GM18861 (cell line): ENCODE measurements at regions not wholly inside any gene's neighbourhood (a gene's known extent, or its start where the extent isn't known, plus 50 kb on each side); places are given as distances from the start of the nearest gene placed in this dataset.
"Not testable (repeated sequence)": the region's sequence is repeated elsewhere in the genome, so short reads cannot be mapped to it uniquely, and the experiment has no call there.

Experiments
- ATAC-seq: cut with Tn5 transposase; IDR thresholded peaks from one replicate; pipeline ENCODE4 v1.9.1; 2021; ENCODE audit not compliant: unreplicated experiment

DNA sequence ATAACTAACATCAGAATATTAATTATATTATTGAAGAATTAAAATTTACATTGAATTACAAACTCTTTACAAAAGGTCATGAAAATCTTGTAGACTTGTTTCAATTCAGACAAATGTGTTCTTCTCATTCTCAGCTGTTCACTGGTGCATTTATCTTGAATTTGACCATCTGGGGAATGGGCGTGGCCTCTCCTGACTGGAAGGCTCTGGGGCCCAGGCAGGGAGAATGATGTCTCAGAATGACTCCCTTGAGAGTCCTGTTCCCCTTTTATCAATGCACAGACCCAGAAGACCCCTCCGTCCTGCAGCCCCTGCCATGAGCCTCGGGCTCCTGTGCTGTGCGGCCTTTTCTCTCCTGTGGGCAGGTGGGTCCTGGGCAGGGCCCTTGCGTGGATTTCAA lies 242.2 kb upstream of the PRSS1 start:
- not testable (repeated sequence) for ATAC-seq

DNA sequence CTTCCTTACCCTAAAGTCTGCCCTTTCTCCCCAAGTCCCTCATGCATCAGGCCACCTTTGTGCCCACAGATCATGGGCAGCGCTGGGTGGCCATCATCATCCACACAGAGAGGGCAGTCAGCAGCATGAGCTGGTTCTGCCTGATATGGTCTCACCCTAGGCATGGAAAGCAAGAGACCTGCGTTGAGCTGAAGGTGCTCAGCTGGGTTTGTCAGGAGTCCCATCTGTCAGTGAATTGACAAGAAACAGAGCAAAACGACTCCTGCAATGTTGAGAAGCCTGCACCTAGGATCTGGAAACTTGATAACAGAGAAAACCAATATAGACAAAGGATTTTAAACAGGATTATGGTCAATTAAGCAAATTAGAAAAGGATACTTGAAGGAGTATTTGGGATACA lies 242.7 kb upstream of the PRSS1 start:
- ATAC-seq, result no peak

DNA sequence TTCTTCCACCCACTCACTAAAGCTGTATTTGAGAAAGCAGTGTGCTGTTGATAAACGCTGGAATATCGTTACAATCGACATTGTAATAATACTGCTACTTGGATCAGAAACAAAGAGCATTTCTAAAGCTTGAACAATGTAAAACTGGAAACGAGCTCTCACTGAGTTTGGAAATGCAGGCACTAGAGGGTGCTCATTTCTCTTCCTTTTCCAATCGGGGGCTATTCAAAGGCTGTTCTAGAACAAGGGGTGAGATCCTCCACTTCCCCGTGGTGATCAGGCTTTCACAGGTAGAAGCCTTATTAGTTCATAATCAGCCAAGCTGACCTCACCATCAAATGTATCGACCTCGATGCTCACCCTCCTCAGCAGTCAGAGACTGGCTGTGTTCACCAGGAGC lies 245.3 kb upstream of the PRSS1 start:
- ATAC-seq, result not testable (repeated sequence)

DNA sequence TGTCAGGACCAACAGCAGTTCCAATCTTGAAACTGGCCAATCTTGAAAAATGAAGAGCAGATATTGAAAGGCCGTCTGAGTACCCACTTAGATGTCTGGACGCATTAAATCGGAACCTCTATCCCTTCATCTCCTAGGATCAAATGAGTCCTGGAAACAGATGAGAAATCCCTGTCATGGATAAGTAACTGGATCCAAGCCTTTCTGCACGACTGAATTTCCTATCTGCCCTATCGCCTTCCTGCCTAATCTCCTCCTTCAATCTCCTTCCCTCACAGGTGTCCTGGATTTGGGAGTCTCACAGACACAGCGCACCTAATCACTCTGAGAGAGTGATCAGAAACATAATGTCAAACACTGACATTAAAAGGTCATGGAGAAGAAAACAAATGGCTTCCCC lies 245.2 kb upstream of the PRSS58 start:
- ATAC-seq, result no peak

DNA sequence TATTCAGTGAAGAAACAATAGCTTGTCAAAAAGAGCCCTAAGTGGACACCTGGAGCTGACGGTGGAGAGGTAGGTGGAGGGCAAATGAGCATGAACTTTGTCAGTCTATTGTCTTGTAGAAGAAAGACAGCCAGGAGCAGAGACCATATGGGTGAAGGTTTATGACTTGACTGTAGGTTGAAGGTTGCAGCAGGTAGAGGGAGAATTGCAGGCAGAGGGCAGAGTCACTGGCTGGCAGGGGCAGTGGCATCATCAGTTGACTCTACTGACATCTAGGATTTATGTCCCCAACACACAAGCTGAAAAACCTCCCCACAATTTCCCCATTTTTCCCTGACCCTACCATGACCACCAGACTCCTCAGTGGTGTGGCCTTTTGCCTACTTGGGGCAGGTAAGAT lies 243.6 kb upstream of the PRSS58 start:
- ATAC-seq, result no peak

DNA sequence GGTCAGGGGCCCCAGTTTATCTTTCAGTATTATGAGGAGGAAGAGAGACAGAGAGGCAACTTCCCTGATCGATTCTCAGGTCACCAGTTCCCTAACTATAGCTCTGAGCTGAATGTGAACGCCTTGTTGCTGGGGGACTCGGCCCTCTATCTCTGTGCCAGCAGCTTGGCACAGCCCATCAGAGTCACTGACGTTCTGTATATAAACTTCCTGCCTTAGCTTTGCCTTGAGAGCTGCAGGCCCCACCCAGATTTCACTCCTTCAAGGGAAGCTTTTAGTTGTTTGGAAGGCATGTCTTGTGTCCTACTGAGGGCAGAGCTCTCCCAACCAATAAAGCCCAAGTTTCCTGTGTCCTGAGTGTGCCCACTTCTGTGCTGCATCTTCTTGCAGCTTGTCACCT lies 242.5 kb upstream of the PRSS58 start:
- ATAC-seq, result no peak

DNA sequence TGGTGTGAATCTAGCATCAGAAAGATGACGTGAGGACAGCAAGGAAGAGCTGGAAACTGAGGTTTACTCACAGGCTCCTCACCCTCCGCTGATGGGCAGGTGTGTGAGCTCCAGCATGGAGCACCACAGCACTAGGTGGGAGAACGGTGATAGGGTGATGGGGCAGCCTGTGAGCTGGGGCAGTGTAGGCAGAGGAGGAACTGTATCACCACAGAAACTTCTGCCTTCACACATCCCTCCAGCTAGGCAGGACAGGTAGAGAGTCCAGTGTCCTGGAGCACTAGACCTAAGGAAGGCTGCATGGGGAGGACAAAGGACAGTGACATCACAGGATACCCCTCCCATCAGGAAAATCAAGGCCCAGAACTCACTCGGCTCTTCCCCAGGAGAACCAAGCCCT lies 241.8 kb upstream of the PRSS58 start:
- no peak for ATAC-seq

DNA sequence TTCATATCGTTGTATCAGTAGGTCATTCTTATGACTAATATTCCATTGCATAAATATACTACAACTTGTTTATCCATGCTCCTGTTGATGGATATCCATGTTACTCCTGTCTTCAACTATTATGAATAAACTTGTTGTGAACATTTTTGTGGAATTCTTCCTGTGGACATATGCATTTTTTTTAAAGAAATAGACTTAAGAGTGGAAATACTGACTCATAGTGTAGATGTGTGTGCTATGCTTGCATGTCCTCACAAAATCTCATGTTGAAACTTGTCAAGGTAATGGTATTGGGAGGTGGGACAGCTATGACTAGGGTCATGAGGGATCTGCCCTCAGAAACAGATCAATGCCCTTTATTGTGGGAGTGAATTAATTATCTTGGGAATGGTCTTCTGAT lies 240.5 kb upstream of the PRSS58 start:
- no peak for ATAC-seq

DNA sequence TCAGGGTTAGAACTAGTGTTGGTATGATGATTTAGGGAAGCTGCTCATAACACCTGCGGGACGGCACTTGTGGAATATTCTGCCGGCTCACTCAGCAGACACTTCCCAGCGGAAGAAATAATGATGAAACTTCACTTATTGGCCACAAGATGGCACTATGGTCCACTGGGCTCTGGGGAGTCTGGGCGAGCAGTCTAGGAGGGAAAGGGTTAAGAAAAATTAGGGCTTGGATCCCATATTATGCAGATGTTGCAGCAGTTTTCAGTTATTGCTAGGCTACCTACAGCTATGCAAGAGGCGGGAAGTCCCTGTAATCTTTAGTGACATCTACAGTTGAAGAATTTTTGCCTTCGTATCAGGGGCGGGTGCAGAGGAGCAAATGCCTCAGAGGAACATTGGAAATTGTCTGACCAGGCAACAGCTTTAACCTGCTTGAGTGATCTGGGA lies 238.7 kb upstream of the PRSS58 start:
- peak; percentile 52 for ATAC-seq

DNA sequence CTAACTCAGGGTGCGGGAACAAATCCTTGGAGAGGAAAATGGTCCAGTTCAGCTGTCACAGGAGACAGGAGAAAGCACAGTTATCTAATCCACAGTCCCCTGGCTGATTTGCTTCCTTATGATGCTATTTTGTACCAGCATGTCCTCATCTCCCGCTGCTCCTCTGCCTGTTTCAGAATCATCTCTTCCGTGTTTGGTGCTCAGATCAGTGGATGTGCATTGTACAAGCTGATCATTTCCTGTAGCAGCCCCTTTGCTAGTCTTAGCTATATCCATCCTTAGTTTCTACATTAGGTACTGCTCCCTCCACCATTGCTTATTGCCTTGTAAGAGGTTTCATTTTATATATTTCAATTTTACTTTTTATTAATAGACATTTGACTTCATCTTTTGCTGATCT lies 238.0 kb upstream of the PRSS58 start:
- ATAC-seq, result not testable (repeated sequence)

DNA sequence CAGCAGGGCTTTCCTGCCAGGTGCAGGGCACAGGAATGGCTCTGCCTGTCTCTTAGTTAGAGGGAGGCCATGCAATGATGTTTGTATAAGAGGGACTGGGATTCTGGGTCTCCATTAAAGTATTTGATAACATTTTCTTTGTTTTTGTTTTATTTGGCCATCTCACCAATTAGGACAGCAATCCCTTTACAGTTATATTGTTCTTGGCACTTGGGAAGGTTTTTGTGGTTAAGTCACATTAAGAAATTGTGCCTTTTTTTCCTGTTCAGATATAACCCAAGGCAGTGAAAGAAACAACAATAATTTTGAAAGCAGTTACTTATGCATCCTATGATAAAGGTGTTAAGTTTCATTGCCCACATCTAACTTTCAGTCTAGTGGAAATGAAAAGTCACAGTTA lies 237.4 kb upstream of the PRSS58 start:
- ATAC-seq, result not testable (repeated sequence)

DNA sequence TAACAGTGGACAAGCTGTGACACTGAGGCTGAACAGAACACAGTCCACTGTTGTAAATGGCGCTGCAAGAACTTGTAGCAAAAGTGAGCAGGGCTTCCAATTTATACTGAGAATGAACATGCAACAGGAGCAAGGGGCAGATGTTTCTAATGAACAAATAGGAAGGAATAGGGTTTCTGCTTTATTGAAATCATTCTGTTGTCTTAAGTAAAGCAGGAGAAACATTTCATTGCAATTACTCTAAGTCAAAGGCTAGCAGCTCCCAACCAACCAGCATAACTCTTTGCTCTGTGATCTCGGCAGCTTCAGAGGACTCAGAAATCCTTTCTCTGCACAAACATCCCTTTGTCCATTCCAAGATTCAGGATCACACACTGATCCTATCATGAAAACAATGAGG lies 236.2 kb upstream of the PRSS58 start:
- ATAC-seq, result no peak

DNA sequence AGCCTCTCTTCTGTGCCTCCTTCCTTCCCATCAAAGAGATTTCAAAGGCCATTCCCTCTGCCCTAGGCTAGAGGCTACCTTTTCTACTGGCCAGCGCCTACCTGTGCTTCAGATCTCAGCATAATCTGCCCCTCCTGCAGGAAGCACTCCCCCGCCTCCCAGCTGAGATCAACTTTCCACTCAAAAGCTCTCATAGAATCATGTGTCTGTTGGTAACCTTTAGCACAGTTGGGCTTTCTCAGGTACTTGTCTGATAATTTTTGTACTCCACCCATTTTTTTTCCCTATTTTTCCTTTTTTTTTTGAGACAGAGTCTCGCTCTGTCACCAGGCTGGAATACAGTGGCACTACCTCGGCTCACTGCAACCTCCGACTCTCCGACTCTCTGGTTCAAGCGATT lies 231.0 kb upstream of the PRSS58 start:
- no peak for ATAC-seq

DNA sequence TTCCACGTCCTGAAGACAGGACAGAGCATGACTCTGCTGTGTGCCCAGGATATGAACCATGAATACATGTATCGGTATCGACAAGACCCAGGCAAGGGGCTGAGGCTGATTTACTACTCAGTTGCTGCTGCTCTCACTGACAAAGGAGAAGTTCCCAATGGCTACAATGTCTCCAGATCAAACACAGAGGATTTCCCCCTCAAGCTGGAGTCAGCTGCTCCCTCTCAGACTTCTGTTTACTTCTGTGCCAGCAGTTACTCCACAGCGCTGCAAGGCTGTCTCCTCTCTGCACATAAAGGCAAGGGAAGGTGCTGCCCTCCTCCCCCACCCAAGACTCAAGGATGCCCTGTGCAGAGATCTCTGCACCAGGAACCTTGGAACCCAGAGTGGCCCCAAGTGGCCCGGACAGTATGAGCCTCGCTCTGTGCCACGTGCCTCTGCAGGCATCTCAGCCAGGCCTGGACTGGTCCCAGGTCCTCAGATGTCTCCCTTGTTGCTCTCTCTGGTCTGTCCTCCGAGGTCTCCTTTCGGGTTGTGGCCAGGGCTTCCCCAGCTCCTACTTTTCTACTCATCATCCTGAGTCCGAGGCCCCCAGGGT lies 230.3 kb upstream of the PRSS58 start:
- ATAC-seq, result no peak

DNA sequence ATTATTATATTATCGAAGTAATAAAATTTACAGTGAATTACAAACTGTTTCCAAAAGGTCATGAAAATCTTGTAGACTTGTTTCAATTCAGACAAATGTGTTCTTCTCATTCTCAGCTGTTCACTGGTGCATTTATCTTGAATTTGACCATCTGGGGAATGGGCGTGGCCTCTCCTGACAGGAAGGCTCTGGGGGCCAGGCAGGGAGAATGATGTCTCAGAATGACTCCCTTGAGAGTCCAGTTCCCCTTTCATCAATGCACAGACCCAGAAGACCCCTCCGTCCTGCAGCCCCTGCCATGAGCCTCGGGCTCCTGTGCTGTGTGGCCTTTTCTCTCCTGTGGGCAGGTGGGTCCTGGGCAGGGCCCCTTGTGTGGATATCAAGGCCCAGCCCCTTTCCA lies 229.7 kb upstream of the PRSS58 start:
- not testable (repeated sequence) for ATAC-seq

DNA sequence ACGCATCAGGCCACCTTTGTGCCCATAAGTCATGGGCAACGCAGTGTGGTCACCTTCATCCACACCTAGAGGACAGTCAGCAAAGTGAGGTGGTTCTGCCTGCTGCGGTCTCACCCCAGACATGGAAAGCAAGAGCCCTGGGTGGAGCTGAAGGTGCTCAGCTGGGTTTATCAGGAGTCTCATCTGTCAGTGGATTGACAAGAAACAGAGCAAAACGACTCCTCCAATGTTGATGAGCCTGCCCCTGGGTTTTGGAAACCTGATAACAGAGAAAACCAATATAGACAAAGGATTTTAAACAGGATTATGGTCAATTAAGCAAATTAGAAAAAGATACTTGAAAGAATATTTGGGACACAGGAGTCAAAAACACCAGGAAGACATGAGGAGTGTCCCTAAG lies 229.3 kb upstream of the PRSS58 start:
- ATAC-seq, result no peak

DNA sequence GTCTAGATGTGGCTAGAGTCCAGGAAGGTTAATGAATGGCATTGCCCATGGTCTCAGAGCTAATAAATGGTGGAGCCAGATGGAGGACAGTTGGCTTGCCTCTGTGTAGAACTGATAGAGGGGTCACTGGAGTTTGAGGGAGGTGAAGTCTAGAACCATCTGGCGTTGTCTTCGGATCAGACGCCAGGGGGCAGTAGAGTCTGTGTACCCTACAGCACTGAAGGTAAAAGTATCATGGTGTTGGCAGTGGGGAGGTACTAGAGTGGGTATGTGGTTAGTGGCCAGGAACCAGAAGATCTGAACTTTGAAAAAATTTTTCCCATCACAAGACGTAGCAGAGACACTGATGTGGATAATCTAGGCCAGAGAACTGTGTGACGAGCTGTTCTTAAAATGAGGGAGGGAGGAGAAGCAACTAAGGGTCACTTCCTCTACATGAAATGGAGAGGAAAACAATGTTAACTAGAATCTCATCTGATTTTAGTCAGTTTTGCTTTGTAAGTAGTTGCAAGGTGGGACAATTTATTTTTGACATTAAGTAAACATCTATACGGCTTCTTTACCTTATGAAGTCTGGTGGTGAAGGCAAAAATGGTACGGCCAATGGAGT lies 227.9 kb upstream of the PRSS58 start:
- no peak for ATAC-seq

DNA sequence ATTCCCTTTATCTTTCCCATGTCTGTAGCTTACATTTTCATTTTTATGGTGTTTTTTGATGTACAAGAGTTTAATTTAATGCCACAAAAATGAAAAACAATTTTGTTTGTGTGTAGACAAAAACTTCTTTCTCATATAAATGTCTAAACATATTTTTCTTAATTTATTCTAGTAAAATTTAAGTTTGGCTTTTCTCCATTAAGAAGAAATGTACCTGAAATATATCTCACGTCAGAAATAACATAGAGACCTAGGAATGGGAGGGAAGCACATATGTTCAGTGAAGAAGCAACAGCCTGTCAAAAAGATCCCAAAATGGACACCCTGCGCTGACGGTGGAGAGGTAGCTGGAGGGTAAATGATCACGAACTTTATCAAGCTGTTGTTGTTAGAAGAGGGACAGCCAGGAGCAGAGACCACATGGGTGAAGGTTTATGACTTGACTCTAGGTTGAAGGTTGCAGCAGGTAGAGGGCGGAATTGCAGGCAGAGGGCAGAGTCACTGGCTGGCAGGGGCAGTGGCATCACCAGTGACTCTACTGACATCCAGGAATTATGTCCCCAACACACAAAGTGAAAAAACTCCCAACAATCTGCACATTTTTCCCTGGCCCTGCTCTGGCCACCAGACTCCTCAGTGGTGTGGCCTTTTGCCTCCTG lies 225.9 kb upstream of the PRSS58 start:
- no peak for ATAC-seq

DNA sequence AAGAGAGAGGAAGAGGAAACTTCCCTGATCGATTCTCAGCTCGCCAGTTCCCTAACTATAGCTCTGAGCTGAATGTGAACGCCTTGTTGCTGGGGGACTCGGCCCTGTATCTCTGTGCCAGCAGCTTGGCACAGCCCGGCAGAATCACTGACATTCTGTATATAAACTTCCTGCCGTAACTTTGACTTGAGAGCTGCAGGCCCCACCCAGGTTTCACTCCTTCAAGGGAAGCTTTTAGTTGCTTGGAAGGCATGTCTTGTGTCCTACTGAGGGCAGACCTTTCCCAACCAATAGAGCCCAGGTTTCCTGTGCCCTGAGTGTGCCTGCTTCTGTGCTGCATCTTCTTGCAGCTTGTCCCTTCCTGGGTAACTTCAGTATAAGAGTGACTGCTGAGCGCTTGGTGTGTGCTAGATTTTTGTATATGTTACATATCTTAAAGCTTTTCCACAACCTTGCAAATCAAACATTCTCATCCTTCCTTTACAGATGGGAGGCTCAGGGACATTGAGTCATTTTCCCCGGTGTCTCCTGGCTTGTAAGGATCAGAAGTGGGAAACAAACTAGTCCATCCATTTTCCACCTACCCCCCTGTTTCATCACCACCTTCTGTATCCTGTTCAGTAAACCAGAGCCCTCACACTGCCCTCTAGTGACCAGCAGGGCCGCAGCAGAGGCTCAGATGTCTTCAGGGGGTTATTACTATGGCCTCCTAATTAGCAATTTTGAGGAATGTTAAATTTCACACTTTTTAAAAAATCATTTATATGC lies 225.2 kb upstream of the PRSS58 start:
- ATAC-seq, result peak; percentile 49

DNA sequence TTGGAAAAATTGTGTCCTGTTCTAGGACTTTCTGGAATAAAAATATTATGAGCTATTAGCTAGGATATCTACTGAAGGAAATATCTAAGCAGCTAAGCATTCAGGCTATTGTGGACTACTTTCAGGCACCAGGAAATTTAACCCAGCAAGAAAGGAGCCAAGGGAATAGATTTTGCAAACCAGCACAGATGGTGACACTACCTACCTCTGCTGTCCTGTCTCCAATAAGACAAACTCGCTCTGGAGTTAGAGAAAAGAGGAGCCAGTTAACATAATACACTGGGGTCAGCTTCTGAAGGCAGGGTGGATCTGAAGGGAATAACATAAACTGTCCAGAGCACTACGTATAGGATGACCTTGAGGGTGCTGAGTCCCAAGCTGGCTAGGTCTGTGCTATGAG lies 223.7 kb upstream of the PRSS58 start:
- ATAC-seq, result no peak

DNA sequence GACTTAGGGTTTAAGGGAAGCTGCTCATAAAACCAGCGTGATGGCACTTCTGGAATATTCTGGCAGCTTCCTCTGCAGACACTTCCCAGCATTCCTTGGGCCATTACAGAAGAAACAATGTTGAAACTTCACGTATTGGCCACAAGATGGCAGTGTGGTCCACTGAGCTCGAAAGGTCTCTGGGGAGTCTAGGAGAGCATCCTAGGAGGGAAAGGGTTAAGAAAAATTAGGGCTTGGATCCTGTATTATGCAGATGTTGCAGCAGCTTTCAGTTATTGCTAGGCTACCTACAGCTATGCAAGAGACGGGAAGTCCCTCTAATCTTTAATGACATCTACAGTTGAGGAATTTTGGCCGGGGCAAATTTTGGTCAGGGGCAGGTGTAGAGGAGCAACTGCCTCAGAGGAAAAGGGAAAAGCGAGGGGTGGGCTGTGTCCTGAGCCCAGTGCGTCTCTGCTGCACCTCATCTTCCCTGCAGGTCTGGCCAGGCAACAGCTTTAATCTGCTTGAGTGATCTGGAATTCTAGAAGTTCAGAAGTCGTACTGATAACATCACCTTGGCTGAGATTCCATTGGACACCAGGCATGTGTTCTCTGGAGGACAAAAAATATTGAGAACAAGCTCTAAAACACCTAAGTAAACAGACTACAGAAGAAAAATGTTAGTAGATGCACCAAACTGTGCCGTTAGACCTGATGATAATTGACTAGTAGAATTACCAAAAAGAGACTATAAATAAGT lies 220.8 kb upstream of the PRSS58 start:
- ATAC-seq, result peak; percentile 81
